Neural progenitor cell (in vitro differentiated cells): ENCODE measurements at regions not wholly inside any gene's neighbourhood (a gene's known extent, or its start where the extent isn't known, plus 50 kb on each side); places are given as distances from the start of the nearest gene placed in this dataset.

Experiments
- DNase-seq: peaks from one replicate; pipeline ENCODE4 v3.0.0-alpha.2; 2016; ENCODE audit warnings: low spot score
- H2AFZ ChIP-seq: fragments of 200-600 bp; sonication (generic); replicated peaks from 2 replicates; pipeline ENCODE4 v1.6.1; 2016; ENCODE audit warnings: antibody characterized with exemption
- H3F3A ChIP-seq: fragments of 200-600 bp; sonication (generic); 2 replicates; pipeline ENCODE4 v1.6.1; 2016; ENCODE audit warnings: antibody characterized with exemption, low read depth
- H3K27ac ChIP-seq: fragments of 200-600 bp; sonication (generic); 2 replicates; pipeline ENCODE4 v1.5.1; 2016; ENCODE audit warnings: mild to moderate bottlenecking
- H3K27me3 ChIP-seq: fragments of 200-600 bp; sonication (generic); 2 replicates; pipeline ENCODE4 v1.6.1; 2016; ENCODE audit warnings: mild to moderate bottlenecking, moderate library complexity
- H3K36me3 ChIP-seq: fragments of 200-600 bp; sonication (generic); 2 replicates; pipeline ENCODE4 v1.5.1; 2016
- H3K4me1 ChIP-seq: fragments of 200-600 bp; sonication (generic); 2 replicates; pipeline ENCODE4 v1.6.1; 2016; ENCODE audit warnings: mixed run types
- H3K4me2 ChIP-seq: fragments of 200-600 bp; sonication (generic); 2 replicates; pipeline ENCODE4 v1.6.1; 2016
- H3K4me3 ChIP-seq: fragments of 200-600 bp; sonication (generic); 2 replicates; pipeline ENCODE4 v1.5.1; 2016
- H3K79me2 ChIP-seq: fragments of 200-600 bp; sonication (generic); 2 replicates; pipeline ENCODE4 v1.6.1; 2016; ENCODE audit warnings: low read depth
- H3K9ac ChIP-seq: fragments of 200-600 bp; sonication (generic); 2 replicates; pipeline ENCODE4 v1.6.1; 2016
- H3K9me3 ChIP-seq: fragments of 200-600 bp; sonication (generic); 2 replicates; pipeline ENCODE4 v1.5.1; 2016; ENCODE audit warnings: low read depth
- H4K20me1 ChIP-seq: fragments of 200-600 bp; sonication (generic); 2 replicates; pipeline ENCODE4 v1.6.1; 2016; ENCODE audit warnings: low read depth
- H3K27ac Mint-ChIP-seq: 3 replicates; pipeline ENCODE4 v1.8.0; 2021; ENCODE audit warnings: mixed read lengths
- H3K27me3 Mint-ChIP-seq: 2 replicates; pipeline ENCODE4 v1.8.0; 2022; ENCODE audit warnings: low read depth, mild to moderate bottlenecking, inconsistent platforms, moderate library complexity, mixed read lengths; ENCODE audit not compliant: insufficient read depth
- H3K36me3 Mint-ChIP-seq: 3 replicates; pipeline ENCODE4 v1.8.0; 2021; ENCODE audit warnings: mixed read lengths
- H3K4me1 Mint-ChIP-seq: 3 replicates; pipeline ENCODE4 v1.8.0; 2021; ENCODE audit warnings: mixed read lengths
- H3K4me3 Mint-ChIP-seq: 3 replicates; pipeline ENCODE4 v1.8.0; 2021; ENCODE audit warnings: mild to moderate bottlenecking, moderate library complexity, mixed read lengths
- H3K9me3 Mint-ChIP-seq: 3 replicates; pipeline ENCODE4 v1.8.0; 2020; ENCODE audit warnings: mixed read lengths
- EZH2 ChIP-seq: fragments of 200-600 bp; sonication (generic); IDR thresholded peaks from 2 replicates; pipeline ENCODE4 v1.6.1; 2017; ENCODE audit warnings: antibody characterized with exemption, mild to moderate bottlenecking, moderate library complexity
- EZH2phosphoT487 ChIP-seq: fragments of 200-600 bp; sonication (generic); IDR thresholded peaks from 2 replicates; pipeline ENCODE4 v1.6.1; 2017; ENCODE audit warnings: antibody characterized with exemption
- TF ChIP-seq, protein P1 (sequence below): fragments of 200-600 bp; sonication (generic); IDR thresholded peaks from 2 replicates; pipeline ENCODE4 v1.5.1; 2017; ENCODE audit warnings: antibody characterized with exemption, mild to moderate bottlenecking

DNA sequence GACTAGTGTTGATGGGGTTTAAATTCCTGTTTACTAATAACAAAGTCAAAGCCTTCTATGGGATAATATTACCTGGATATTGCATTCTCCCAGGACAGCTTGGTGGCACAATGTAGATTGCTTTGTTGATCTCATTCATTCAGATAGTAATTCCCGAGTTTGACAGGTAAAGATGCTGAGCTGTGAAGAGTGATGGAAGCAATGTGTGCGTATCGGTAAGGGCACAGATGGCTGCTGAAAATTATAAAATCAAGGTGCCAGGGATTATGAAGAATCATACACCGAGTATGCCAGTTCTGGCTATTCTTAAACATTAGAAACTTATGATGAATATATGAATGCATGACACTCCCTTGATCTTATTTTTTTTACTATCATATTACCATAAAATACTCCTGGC is 100.6 kb upstream of the CNTNAP4 start:
- peak overlapping the region; percentile 26 for H2AFZ ChIP-seq
- H3K9me3 ChIP-seq: peaks cover 11% of the 10 kb centered on the region
- DNase-seq: no peak
- no peaks in the 10 kb centered on the region for H3K27me3 ChIP-seq
- TF ChIP-seq, protein P1, sequence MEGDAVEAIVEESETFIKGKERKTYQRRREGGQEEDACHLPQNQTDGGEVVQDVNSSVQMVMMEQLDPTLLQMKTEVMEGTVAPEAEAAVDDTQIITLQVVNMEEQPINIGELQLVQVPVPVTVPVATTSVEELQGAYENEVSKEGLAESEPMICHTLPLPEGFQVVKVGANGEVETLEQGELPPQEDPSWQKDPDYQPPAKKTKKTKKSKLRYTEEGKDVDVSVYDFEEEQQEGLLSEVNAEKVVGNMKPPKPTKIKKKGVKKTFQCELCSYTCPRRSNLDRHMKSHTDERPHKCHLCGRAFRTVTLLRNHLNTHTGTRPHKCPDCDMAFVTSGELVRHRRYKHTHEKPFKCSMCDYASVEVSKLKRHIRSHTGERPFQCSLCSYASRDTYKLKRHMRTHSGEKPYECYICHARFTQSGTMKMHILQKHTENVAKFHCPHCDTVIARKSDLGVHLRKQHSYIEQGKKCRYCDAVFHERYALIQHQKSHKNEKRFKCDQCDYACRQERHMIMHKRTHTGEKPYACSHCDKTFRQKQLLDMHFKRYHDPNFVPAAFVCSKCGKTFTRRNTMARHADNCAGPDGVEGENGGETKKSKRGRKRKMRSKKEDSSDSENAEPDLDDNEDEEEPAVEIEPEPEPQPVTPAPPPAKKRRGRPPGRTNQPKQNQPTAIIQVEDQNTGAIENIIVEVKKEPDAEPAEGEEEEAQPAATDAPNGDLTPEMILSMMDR: no peak
- TF ChIP-seq EZH2: no peak
- TF ChIP-seq EZH2phosphoT487: no peak
- no peak overlapping the region for H3K9ac ChIP-seq
- no peaks in the 10 kb centered on the region for H3K36me3 ChIP-seq
- no peak overlapping the region for H3K4me3 ChIP-seq
- H3K79me2 ChIP-seq: no peaks in the 10 kb centered on the region
- no peaks in the 10 kb centered on the region for H4K20me1 ChIP-seq
- no peak overlapping the region for H3K4me2 ChIP-seq
- Mint-ChIP-seq H3K27me3 (peaks cover 2% of the 10 kb centered on the region), H3K4me3 (no peak overlapping the region), H3K36me3 (no peaks in the 10 kb centered on the region), H3K9me3 (peaks cover 4% of the 10 kb centered on the region), H3K4me1 (no peaks in the 10 kb centered on the region), H3K27ac (no peak overlapping the region)
- H3K4me1 ChIP-seq: no peaks in the 10 kb centered on the region
- H3K27ac ChIP-seq: no peak overlapping the region
- H3F3A ChIP-seq: no peaks in the 10 kb centered on the region

DNA sequence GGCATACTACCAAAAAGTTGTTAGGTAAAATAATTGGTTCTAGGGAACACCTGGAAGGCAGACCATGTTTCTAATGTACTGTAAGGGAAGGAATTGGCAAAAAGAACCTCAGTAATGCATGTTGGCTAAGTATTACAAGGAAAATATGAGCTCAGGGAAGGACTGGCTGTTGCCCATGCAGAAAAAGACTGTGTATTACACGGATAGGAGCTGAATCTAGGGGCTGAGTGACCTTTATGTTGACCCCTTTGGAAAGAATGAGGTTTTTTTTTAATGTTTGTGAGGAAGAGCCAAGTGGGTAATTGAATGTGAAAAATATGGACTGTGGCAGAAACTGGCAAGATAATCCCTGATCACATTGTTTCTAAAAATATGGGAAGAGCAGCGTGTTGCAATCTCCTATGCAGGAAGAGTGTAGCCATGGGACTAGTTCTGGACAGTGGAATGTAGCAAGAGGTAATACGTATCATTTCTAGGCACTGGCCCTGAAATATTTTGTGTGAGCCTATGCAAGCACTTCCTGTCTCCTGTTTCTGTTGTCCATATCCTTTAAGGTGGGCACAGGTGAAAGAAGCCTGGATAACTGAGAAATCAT is 95.1 kb upstream of the CNTNAP4 start:
- no peak overlapping the region for H3K4me3 Mint-ChIP-seq
- H3K27ac Mint-ChIP-seq: no peak overlapping the region
- H3K4me1 Mint-ChIP-seq: no peaks in the 10 kb centered on the region
- Histone ChIP-seq H4K20me1 (no peaks in the 10 kb centered on the region), H3K4me3 (no peak overlapping the region), H3K4me2 (no peak overlapping the region), H3F3A (no peaks in the 10 kb centered on the region), H2AFZ (no peak overlapping the region), H3K9ac (no peak overlapping the region), H3K4me1 (no peaks in the 10 kb centered on the region), H3K27ac (no peak overlapping the region), H3K9me3 (peaks cover 3% of the 10 kb centered on the region), H3K36me3 (no peaks in the 10 kb centered on the region), H3K27me3 (no peaks in the 10 kb centered on the region), H3K79me2 (no peaks in the 10 kb centered on the region)
- TF ChIP-seq EZH2phosphoT487: no peak
- TF ChIP-seq, protein P1: no peak
- TF ChIP-seq EZH2: no peak
- no peaks in the 10 kb centered on the region for H3K36me3 Mint-ChIP-seq
- no peak for DNase-seq
- H3K27me3 Mint-ChIP-seq: peaks cover 3% of the 10 kb centered on the region
- peaks cover 6% of the 10 kb centered on the region for H3K9me3 Mint-ChIP-seq

DNA sequence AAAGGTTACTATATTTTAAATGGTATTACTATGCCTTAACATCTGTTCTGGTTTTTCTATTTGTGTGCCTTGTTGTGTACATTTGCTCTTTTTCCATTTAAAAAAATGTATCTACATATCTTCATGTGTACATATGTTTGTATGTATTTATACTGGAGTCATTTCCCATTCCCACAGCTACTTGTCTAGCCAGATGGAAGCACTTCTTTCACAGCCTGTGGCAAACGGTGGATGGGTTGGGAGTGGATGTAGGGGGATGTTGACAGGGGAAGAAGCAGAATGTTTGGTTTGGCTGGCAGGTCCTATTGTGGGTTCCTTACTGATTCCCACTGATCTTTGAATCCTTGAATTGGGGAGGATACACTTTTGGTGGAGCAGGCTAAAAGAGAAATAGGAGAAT is 93.6 kb upstream of the CNTNAP4 start:
- Mint-ChIP-seq H3K27me3 (peaks cover 3% of the 10 kb centered on the region), H3K27ac (no peak overlapping the region)
- H3K9me3 ChIP-seq: peaks cover 3% of the 10 kb centered on the region

More for the DNA sequence above, 93.6 kb upstream of the CNTNAP4 start:
- H3K4me1 Mint-ChIP-seq: no peaks in the 10 kb centered on the region
- no peak overlapping the region for H3K4me3 ChIP-seq
- no peak overlapping the region for H3K4me2 ChIP-seq
- H3K36me3 ChIP-seq: no peaks in the 10 kb centered on the region
- H3K9ac ChIP-seq: no peak overlapping the region
- H4K20me1 ChIP-seq: no peaks in the 10 kb centered on the region
- no peak overlapping the region for H2AFZ ChIP-seq
- H3K4me1 ChIP-seq: no peaks in the 10 kb centered on the region
- H3K9me3 Mint-ChIP-seq: peaks cover 13% of the 10 kb centered on the region
- no peaks in the 10 kb centered on the region for H3K27me3 ChIP-seq
- H3K27ac ChIP-seq: no peak overlapping the region
- H3K4me3 Mint-ChIP-seq: no peak overlapping the region
- no peaks in the 10 kb centered on the region for H3F3A ChIP-seq
- no peaks in the 10 kb centered on the region for H3K79me2 ChIP-seq
- no peak for DNase-seq
- H3K36me3 Mint-ChIP-seq: no peaks in the 10 kb centered on the region
- TF ChIP-seq EZH2: no peak
- no peak for TF ChIP-seq EZH2phosphoT487
- TF ChIP-seq, protein P1: no peak
